ENCODE measurements at regions not wholly inside any gene's neighbourhood (a gene's known extent, or its start where the extent isn't known, plus 50 kb on each side); places are given as distances from the start of the nearest gene placed in this dataset.

DNA sequence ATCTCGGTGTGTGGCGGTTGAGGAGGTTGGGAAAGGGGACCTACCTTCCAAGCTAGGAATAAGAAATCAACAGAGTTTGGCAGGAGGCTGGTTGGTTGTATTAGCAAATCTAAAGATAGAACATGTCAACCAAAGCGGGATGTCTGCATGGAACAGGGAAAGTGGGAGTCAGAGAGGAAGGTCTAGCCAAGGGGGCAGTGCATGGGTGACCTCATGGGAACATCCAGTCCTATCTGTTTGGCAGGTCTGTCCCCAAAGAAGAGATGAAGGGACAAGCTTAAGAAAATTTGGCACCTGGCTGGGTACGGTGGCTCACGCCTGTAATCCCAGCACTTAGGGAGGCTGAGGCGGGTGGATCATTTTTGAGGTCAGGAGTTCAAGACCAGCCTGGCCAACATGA lies 118.7 kb upstream of the TSC22D1 start:
- TF ChIP-seq RNF2 (IDR thresholded peaks at IDR 0.05; ENCODE audit: borderline replicate concordance, low read depth, low read length, missing control alignments, poor library complexity, severe bottlenecking) (no peak), RXRA (IDR thresholded peaks at IDR 0.05; ENCODE audit: insufficient read depth, low read depth, low read length) (no peak), YY1 (IDR thresholded peaks at IDR 0.05; ENCODE audit: low read depth, low read length) (no peak), CREB1 (IDR thresholded peaks at IDR 0.05) (no peak), POLR2A (IDR thresholded peaks at IDR 0.05; ENCODE audit: control extremely low read depth in 1 of 2, low read depth in 2 of 2, low read length in 2 of 2) (no peak), RFX5 (IDR thresholded peaks at IDR 0.05; ENCODE audit: borderline replicate concordance, low read depth, low read length) (no peak), EP300 (IDR thresholded peaks at IDR 0.05; ENCODE audit: borderline replicate concordance in 1 of 2, low read depth in 2 of 2, low read length in 2 of 2) (no peak), TBP (IDR thresholded peaks at IDR 0.05; ENCODE audit: low read depth, low read length) (no peak), EGR1 (IDR thresholded peaks at IDR 0.05; ENCODE audit: borderline replicate concordance, low read depth, low read length) (no peak)
- TF ChIP-seq, protein P1, sequence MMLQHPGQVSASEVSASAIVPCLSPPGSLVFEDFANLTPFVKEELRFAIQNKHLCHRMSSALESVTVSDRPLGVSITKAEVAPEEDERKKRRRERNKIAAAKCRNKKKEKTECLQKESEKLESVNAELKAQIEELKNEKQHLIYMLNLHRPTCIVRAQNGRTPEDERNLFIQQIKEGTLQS (IDR thresholded peaks at IDR 0.05; ENCODE audit: insufficient read depth, low read depth, low read length): no peak
- TF ChIP-seq, protein P2, sequence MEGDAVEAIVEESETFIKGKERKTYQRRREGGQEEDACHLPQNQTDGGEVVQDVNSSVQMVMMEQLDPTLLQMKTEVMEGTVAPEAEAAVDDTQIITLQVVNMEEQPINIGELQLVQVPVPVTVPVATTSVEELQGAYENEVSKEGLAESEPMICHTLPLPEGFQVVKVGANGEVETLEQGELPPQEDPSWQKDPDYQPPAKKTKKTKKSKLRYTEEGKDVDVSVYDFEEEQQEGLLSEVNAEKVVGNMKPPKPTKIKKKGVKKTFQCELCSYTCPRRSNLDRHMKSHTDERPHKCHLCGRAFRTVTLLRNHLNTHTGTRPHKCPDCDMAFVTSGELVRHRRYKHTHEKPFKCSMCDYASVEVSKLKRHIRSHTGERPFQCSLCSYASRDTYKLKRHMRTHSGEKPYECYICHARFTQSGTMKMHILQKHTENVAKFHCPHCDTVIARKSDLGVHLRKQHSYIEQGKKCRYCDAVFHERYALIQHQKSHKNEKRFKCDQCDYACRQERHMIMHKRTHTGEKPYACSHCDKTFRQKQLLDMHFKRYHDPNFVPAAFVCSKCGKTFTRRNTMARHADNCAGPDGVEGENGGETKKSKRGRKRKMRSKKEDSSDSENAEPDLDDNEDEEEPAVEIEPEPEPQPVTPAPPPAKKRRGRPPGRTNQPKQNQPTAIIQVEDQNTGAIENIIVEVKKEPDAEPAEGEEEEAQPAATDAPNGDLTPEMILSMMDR (IDR thresholded peaks at IDR 0.05; ENCODE audit: control extremely low read depth in 1 of 3, insufficient read depth in 1 of 3, low read depth in 1 of 3, low read length in 3 of 3): no peak
